Fibroblast of the aortic adventitia (primary cell): ENCODE measurements at regions not wholly inside any gene's neighbourhood (a gene's known extent, or its start where the extent isn't known, plus 50 kb on each side); places are given as distances from the start of the nearest gene placed in this dataset.

Source experiments
- DNase-seq: peaks from one replicate; pipeline ENCODE4 v3.0.0-alpha.2; 2010; ENCODE audit warnings: low read depth
- H3K4me3 ChIP-seq: 2 replicates; pipeline ENCODE4 v1.5.1; 2011; ENCODE audit warnings: low read depth, mild to moderate bottlenecking, control low read depth, low read length, moderate library complexity
- TF ChIP-seq, protein P1 (sequence below): IDR thresholded peaks from 2 replicates; pipeline ENCODE4 v1.5.1; 2011; ENCODE audit warnings: mild to moderate bottlenecking, low read length, control low read depth, inconsistent platforms; ENCODE audit not compliant: insufficient read depth

DNA sequence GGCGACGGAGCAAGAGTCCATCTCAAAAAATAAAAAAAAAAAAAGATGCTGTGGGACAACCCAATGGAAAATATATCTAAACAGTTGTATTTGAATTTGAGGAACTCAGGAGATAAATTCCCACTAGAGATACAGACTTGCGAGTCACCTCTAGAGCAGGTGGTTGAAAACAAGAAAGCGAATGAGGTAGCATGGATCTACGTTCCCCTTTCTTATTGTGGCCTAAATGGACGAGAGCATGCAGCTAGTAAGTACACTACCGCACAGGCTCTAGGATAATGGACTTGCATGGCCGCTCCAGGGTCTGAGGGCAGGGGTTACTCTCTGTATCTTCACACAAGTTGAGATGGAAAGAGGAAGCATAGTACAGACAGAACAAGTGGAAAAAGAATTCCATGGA, 63.5 kb upstream of the TGFBR2 start:
- H3K4me3 ChIP-seq = no peak overlapping the region
- TF ChIP-seq, protein P1, sequence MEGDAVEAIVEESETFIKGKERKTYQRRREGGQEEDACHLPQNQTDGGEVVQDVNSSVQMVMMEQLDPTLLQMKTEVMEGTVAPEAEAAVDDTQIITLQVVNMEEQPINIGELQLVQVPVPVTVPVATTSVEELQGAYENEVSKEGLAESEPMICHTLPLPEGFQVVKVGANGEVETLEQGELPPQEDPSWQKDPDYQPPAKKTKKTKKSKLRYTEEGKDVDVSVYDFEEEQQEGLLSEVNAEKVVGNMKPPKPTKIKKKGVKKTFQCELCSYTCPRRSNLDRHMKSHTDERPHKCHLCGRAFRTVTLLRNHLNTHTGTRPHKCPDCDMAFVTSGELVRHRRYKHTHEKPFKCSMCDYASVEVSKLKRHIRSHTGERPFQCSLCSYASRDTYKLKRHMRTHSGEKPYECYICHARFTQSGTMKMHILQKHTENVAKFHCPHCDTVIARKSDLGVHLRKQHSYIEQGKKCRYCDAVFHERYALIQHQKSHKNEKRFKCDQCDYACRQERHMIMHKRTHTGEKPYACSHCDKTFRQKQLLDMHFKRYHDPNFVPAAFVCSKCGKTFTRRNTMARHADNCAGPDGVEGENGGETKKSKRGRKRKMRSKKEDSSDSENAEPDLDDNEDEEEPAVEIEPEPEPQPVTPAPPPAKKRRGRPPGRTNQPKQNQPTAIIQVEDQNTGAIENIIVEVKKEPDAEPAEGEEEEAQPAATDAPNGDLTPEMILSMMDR = no peak

DNA sequence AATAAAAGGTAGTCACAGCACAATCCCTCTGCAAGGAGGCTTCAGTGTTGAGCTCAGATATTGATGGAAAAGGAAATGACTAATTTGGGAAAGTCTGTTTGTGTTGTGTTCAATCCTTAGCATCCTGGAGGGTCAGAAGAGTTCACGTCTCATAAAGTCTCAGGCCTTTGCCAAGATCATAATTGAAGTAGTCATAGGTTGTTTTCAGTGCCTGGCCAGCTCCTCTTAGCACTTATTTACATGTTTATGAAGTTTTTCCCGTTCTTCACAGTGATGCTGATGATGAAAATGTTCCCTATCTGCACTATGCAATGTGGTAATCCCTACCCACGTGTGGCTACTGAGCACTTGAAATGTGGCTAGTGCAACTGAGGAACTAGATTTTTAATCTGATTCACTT, 61.6 kb upstream of the TGFBR2 start:
- DNase-seq = peak; percentile 79
- H3K4me3 ChIP-seq = no peak overlapping the region
- TF ChIP-seq, protein P1 = no peak

More for the DNA sequence above, 63.5 kb upstream of the TGFBR2 start:
- no peak for DNase-seq

DNA sequence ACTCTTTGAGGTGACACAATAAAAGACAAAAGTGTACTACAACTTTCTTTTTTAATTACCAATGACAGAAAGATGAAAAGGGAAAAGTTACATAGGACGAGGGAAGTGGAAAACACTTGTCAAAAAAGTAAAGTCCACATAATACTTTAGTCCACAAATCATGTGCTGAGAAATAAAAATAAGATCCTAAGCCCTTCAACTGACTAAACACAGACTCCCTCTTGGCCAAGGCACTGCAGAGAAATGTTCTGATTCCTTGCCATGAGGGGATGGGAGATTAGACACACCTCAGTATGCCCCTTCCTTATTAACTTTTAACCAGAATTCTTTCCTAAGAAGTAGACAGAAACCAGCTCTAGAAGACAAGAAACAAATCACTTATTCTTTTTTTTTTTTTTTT, 59.5 kb upstream of the TGFBR2 start:
- H3K4me3 ChIP-seq = no peak overlapping the region
- DNase-seq = no peak
- TF ChIP-seq, protein P1 = no peak

GRCh38 chr3:30547716-30548115, 58.7 kb upstream of the TGFBR2 start:
- DNase-seq = no peak
- no peak overlapping the region for H3K4me3 ChIP-seq
- TF ChIP-seq, protein P1 = no peak

GRCh38 chr3:30548600-30548999, 57.8 kb upstream of the TGFBR2 start:
- TF ChIP-seq, protein P1 = no peak
- DNase-seq = no peak
- H3K4me3 ChIP-seq = no peak overlapping the region

GRCh38 chr3:30549600-30549999, 56.8 kb upstream of the TGFBR2 start:
- TF ChIP-seq, protein P1 = no peak
- H3K4me3 ChIP-seq = no peak overlapping the region
- DNase-seq = no peak

DNA sequence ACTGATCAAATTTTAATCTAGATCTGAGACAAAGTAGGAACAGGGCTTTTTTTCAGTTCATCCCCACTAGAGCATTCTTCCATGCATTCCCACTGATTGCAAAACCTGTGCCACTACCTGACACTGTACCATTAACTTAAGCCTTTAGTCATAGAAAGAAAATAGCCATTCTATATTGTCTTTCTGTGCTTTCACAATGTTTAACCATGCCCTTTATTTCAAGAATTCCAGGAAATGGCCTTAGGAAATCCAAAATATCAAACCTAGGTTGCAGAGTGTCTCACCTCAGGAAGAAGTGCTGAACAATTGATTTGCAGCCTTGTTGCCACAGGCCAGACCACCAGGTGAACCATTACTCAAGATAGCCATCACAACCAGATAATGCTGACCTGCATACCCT, 56.2 kb upstream of the TGFBR2 start:
- no peak overlapping the region for H3K4me3 ChIP-seq
- TF ChIP-seq, protein P1 = no peak
- DNase-seq = peak; percentile 44
